ENCODE measurements at regions not wholly inside any gene's neighbourhood (a gene's known extent, or its start where the extent isn't known, plus 50 kb on each side); places are given as distances from the start of the nearest gene placed in this dataset.

- no peak for DNase-seq
Observed at GRCh38 chr2:47315475-47315874, 53.6 kb upstream of the EPCAM start.

GRCh38 chr2:47313728-47314127 lies 55.4 kb upstream of the EPCAM start:
- no peak for DNase-seq

- no peak for DNase-seq
Observed at GRCh38 chr2:47313141-47313691, 55.9 kb upstream of the EPCAM start.

- DNase-seq: no peak
Observed at GRCh38 chr2:47312491-47312850, 56.6 kb upstream of the EPCAM start.

GRCh38 chr2:47311764-47312490 lies 57.2 kb upstream of the EPCAM start:
- no peak for DNase-seq

- DNase-seq: no peak
Observed at GRCh38 chr2:47310801-47311560, 58.1 kb upstream of the EPCAM start.

GRCh38 chr2:47309952-47310800 lies 58.9 kb upstream of the EPCAM start:
- DNase-seq: no peak

GRCh38 chr2:47309472-47309951 lies 59.6 kb upstream of the EPCAM start:
- no peak for DNase-seq

GRCh38 chr2:47307066-47307465 lies 62.0 kb upstream of the EPCAM start:
- DNase-seq: no peak

GRCh38 chr2:47304654-47305053 lies 64.5 kb upstream of the EPCAM start:
- no peak for DNase-seq

- no peak for DNase-seq
Observed at GRCh38 chr2:47303341-47304148, 65.6 kb upstream of the EPCAM start.

- no peak for DNase-seq
Observed at GRCh38 chr2:47302308-47302707, 66.8 kb upstream of the EPCAM start.

- DNase-seq: no peak
Observed at GRCh38 chr2:47301731-47302130, 67.4 kb upstream of the EPCAM start.

GRCh38 chr2:47301277-47301618 lies 67.9 kb upstream of the EPCAM start:
- no peak for DNase-seq

GRCh38 chr2:47300609-47301276 lies 68.4 kb upstream of the EPCAM start:
- DNase-seq: no peak

- DNase-seq: no peak
Observed at GRCh38 chr2:47300081-47300480, 69.0 kb upstream of the EPCAM start.

- DNase-seq: no peak
Observed at GRCh38 chr2:47299555-47299954, 69.6 kb upstream of the EPCAM start.

- no peak for DNase-seq
Observed at GRCh38 chr2:47298771-47299170, 70.3 kb upstream of the EPCAM start.

GRCh38 chr2:47297767-47298425 lies 71.2 kb upstream of the EPCAM start:
- DNase-seq: no peak

- no peak for DNase-seq
Observed at GRCh38 chr2:47295981-47296635, 73.0 kb upstream of the EPCAM start.

Measured in right forelimb (tissue), 1 donor.